ENCODE measurements at regions not wholly inside any gene's neighbourhood (a gene's known extent, or its start where the extent isn't known, plus 50 kb on each side); places are given as distances from the start of the nearest gene placed in this dataset.

GRCh38 chr12:90075685-90076084 lies 367.0 kb upstream of the ATP2B1 start:
- no peak for ATAC-seq
- Histone ChIP-seq H3K27ac (no peak overlapping the region), H3K36me3 (no peaks in the 10 kb centered on the region), H3K4me1 (no peaks in the 10 kb centered on the region), H3K9me3 (no peaks in the 10 kb centered on the region), H3K27me3 (no peaks in the 10 kb centered on the region), H3K4me3 (no peak overlapping the region)
- no peak for TF ChIP-seq CTCF (IDR thresholded peaks at IDR 0.05)
- TF ChIP-seq POLR2A (IDR thresholded peaks at IDR 0.05): no peak
- TF ChIP-seq EP300 (IDR thresholded peaks at IDR 0.05): no peak
- no peak for TF ChIP-seq POLR2AphosphoS5 (IDR thresholded peaks at IDR 0.05)

- no peak overlapping the region for H3K4me3 ChIP-seq
- H3K9me3 ChIP-seq: no peaks in the 10 kb centered on the region
- no peaks in the 10 kb centered on the region for H3K4me1 ChIP-seq
- H3K36me3 ChIP-seq: no peaks in the 10 kb centered on the region
- WGBS, 2 donors (ENCODE audit: low coverage in 1 of 2): 95 to 100% methylated on average over 2 of the region's 2 CpGs
- H3K27ac ChIP-seq: no peak overlapping the region
- TF ChIP-seq POLR2A (IDR thresholded peaks at IDR 0.05): no peak
- TF ChIP-seq EP300 (IDR thresholded peaks at IDR 0.05): no peak
- TF ChIP-seq POLR2AphosphoS5 (IDR thresholded peaks at IDR 0.05): no peak
- TF ChIP-seq CTCF (IDR thresholded peaks at IDR 0.05): no peak
- no peaks in the 10 kb centered on the region for H3K27me3 ChIP-seq
- no peak for ATAC-seq
Observed at GRCh38 chr12:90074086-90074485, 365.4 kb upstream of the ATP2B1 start.

GRCh38 chr12:90071996-90072395 lies 363.4 kb upstream of the ATP2B1 start:
- TF ChIP-seq EP300 (IDR thresholded peaks at IDR 0.05): no peak
- TF ChIP-seq POLR2AphosphoS5 (IDR thresholded peaks at IDR 0.05): no peak
- TF ChIP-seq CTCF (IDR thresholded peaks at IDR 0.05): no peak
- TF ChIP-seq POLR2A (IDR thresholded peaks at IDR 0.05): no peak
- Histone ChIP-seq H3K4me3 (no peak overlapping the region), H3K27me3 (no peaks in the 10 kb centered on the region), H3K4me1 (no peaks in the 10 kb centered on the region), H3K27ac (no peak overlapping the region), H3K9me3 (no peaks in the 10 kb centered on the region), H3K36me3 (no peaks in the 10 kb centered on the region)
- ATAC-seq: no peak
- 34 to 65% methylated on average over 4 to 8 of the region's 8 CpGs for WGBS, 2 donors (ENCODE audit: low coverage in 1 of 2)

GRCh38 chr12:90069711-90070110 lies 361.1 kb upstream of the ATP2B1 start:
- Histone ChIP-seq H3K36me3 (no peaks in the 10 kb centered on the region), H3K4me3 (no peak overlapping the region), H3K9me3 (no peaks in the 10 kb centered on the region), H3K4me1 (peaks cover 0 to 9% (median 5%) of the 10 kb centered on the region in 3 donors), H3K27me3 (no peaks in the 10 kb centered on the region), H3K27ac (no peak overlapping the region)
- no peak for ATAC-seq
- TF ChIP-seq POLR2AphosphoS5 (IDR thresholded peaks at IDR 0.05) (no peak), POLR2A (IDR thresholded peaks at IDR 0.05) (no peak), EP300 (IDR thresholded peaks at IDR 0.05) (no peak), CTCF (IDR thresholded peaks at IDR 0.05) (no peak)
- 100% methylated on average over 2 of the region's 2 CpGs for WGBS, 2 donors (ENCODE audit: low coverage in 1 of 2)

GRCh38 chr12:90067791-90068190 lies 359.2 kb upstream of the ATP2B1 start:
- H3K36me3 ChIP-seq: no peaks in the 10 kb centered on the region
- 86 to 88% methylated on average over 1 of the region's 1 CpG for WGBS, 2 donors (ENCODE audit: low coverage in 1 of 2)
- H3K4me1 ChIP-seq: peaks cover 0 to 12% (median 5%) of the 10 kb centered on the region in 3 donors
- no peak overlapping the region for H3K4me3 ChIP-seq
- no peak for ATAC-seq
- H3K27ac ChIP-seq: no peak overlapping the region
- TF ChIP-seq EP300 (IDR thresholded peaks at IDR 0.05): no peak
- TF ChIP-seq CTCF (IDR thresholded peaks at IDR 0.05): no peak
- no peak for TF ChIP-seq POLR2A (IDR thresholded peaks at IDR 0.05)
- TF ChIP-seq POLR2AphosphoS5 (IDR thresholded peaks at IDR 0.05): no peak
- H3K9me3 ChIP-seq: no peaks in the 10 kb centered on the region
- H3K27me3 ChIP-seq: no peaks in the 10 kb centered on the region

All from gastroesophageal sphincter (tissue), 4 donors.